GM12878 (cell line): ENCODE measurements at regions not wholly inside any gene's neighbourhood (a gene's known extent, or its start where the extent isn't known, plus 50 kb on each side); places are given as distances from the start of the nearest gene placed in this dataset.

Experiments
- ATAC-seq: fragments of 200-7000 bp; cut with Tn5 transposase; 3 replicates; pipeline ENCODE4 v1.9.1; 2020; ENCODE audit warnings: mild to moderate bottlenecking, moderate library complexity
- BruUV-seq: library from RNA; stranded (reverse); fragments of 400-500 nt; replicated peaks from 2 replicates; lab custom pipeline; 2021; lab: Mats Ljungman, UMichigan
- CTCF ChIA-PET: fragments of 300-600 bp; sonication (Branson Sonifier 250); formaldehyde crosslinking; extraction: SDS; loops from one replicate; lab custom pipeline; 2021; ENCODE audit warnings: inconsistent platforms; lab: Yijun Ruan, JAX
- POLR2A ChIA-PET: fragments of 350-600 bp; formaldehyde crosslinking; extraction: SDS; loops from one replicate; lab custom pipeline; 2021; ENCODE audit warnings: inconsistent platforms; lab: Charles Lee
- RAD21 ChIA-PET: fragments of 300-600 bp; sonication (Branson Sonifier 250); formaldehyde crosslinking; loops from one replicate; lab custom pipeline; 2023; ENCODE audit warnings: antibody characterized with exemption; ENCODE audit not compliant: unreplicated experiment; lab: Charles Lee
- SMC1A ChIA-PET: fragments of 300-600 bp; sonication (Branson Sonifier 250); formaldehyde crosslinking; loops from one replicate; lab custom pipeline; 2023; ENCODE audit not compliant: unreplicated experiment, uncharacterized antibody; lab: Charles Lee
- DNase-seq: peaks from one replicate; pipeline ENCODE4 v3.0.0-alpha.2; 2011; ENCODE audit warnings: low read depth, low spot score
- FAIRE-seq: peaks from 3 replicates; lab custom pipeline; 2011; peaks lifted over from hg19 to GRCh38; lab: Jason Lieb, UNC
- H2AFZ ChIP-seq: 2 replicates; pipeline ENCODE4 v1.6.0; 2011; ENCODE audit warnings: low read depth, low read length, control low read depth; ENCODE audit not compliant: control insufficient read depth
- H3K27ac ChIP-seq: 2 replicates; pipeline ENCODE4 v1.5.1; 2011; ENCODE audit warnings: control low read depth; ENCODE audit not compliant: control insufficient read depth, insufficient read depth
- H3K27me3 ChIP-seq, 2 experiments: replicated peaks in 1 of 2; 2 replicates each; pipeline versions ENCODE4 v1.6.0 to v1.6.1; 2011; ENCODE audit warnings: low read length in 1 of 2; ENCODE audit not compliant: control insufficient read depth in 2 of 2, insufficient read depth in 2 of 2
- H3K36me3 ChIP-seq, 2 experiments: 2 replicates each; pipeline ENCODE4 v1.5.1; 2011; ENCODE audit warnings: low read length in 1 of 2; ENCODE audit not compliant: control insufficient read depth in 2 of 2, insufficient read depth in 2 of 2
- H3K4me1 ChIP-seq: 2 replicates; pipeline ENCODE4 v1.6.1; 2011; ENCODE audit warnings: mild to moderate bottlenecking, low read length, moderate library complexity, mixed read lengths; ENCODE audit not compliant: control insufficient read depth, insufficient read depth
- H3K4me2 ChIP-seq: 2 replicates; pipeline ENCODE4 v1.6.0; 2011; ENCODE audit warnings: control low read depth; ENCODE audit not compliant: control insufficient read depth, insufficient read depth
- H3K4me3 ChIP-seq: fragments of 200-600 bp; sonication (generic); 2 replicates; pipeline ENCODE4 v1.5.1; 2016
- H3K79me2 ChIP-seq: 2 replicates; pipeline ENCODE4 v1.6.0; 2011; ENCODE audit warnings: low read length; ENCODE audit not compliant: control insufficient read depth, insufficient read depth
- H3K9ac ChIP-seq: 2 replicates; pipeline ENCODE4 v1.8.0; 2011; ENCODE audit warnings: low read length, control low read depth, mixed read lengths; ENCODE audit not compliant: control insufficient read depth, insufficient read depth
- H3K9me3 ChIP-seq: replicated peaks from 3 replicates; pipeline ENCODE4 v1.5.1; 2011; ENCODE audit warnings: mild to moderate bottlenecking, low read length; ENCODE audit not compliant: control insufficient read depth, insufficient read depth
- H4K20me1 ChIP-seq: 2 replicates; pipeline ENCODE4 v1.6.0; 2011; ENCODE audit not compliant: control insufficient read depth, insufficient read depth
- CHD4 ChIP-seq: fragments of 200-600 bp; sonication (generic); IDR thresholded peaks from 2 replicates; pipeline ENCODE4 v1.6.1; 2016; ENCODE audit warnings: mild to moderate bottlenecking
- ESRRA ChIP-seq: IDR thresholded peaks from 2 replicates; pipeline ENCODE4 v1.6.1; 2012; ENCODE audit warnings: mild to moderate bottlenecking, low read length, improper control_type of control experiment
- ETV6 ChIP-seq, 2 experiments: fragments of 450-650 bp in 1 of 2; IDR thresholded peaks in 1 of 2; conservative IDR thresholded peaks in 1 of 2; 2 replicates each; pipeline ENCODE4 v1.6.1; 2014; ENCODE audit warnings: antibody characterized with exemption in 1 of 2, borderline replicate concordance in 1 of 2, low read depth in 1 of 2, mild to moderate bottlenecking in 1 of 2, moderate library complexity in 1 of 2
- GABPA ChIP-seq: IDR thresholded peaks from 2 replicates; pipeline ENCODE4 v1.6.1; 2014; ENCODE audit warnings: antibody characterized with exemption, low read depth, mild to moderate bottlenecking, inconsistent platforms
- HDAC2 ChIP-seq: fragments of 200-600 bp; sonication (generic); IDR thresholded peaks from 2 replicates; pipeline ENCODE4 v1.6.1; 2017
- PAX5 ChIP-seq: IDR thresholded peaks from 2 replicates; pipeline ENCODE4 v1.6.1; 2011; ENCODE audit warnings: low read depth, low read length, borderline replicate concordance
- SKIL ChIP-seq: fragments of 450-650 bp; IDR thresholded peaks from 2 replicates; pipeline ENCODE4 v1.6.1; 2017; ENCODE audit warnings: mild to moderate bottlenecking, low read depth, inconsistent platforms; ENCODE audit not compliant: poor library complexity, severe bottlenecking
- YBX1 ChIP-seq: fragments of 450-650 bp; IDR thresholded peaks from 2 replicates; pipeline ENCODE4 v1.6.1; 2016; ENCODE audit warnings: antibody characterized with exemption
- ZNF24 ChIP-seq: fragments of 450-650 bp; IDR thresholded peaks from 2 replicates; pipeline ENCODE4 v1.6.1; 2017; ENCODE audit warnings: antibody characterized with exemption, mild to moderate bottlenecking
- in situ Hi-C: fragments of 300-500 bp; cut with MboI; formaldehyde crosslinking; loops from 9 replicates; pipeline ENCODE4 v1.14.3; 2018; ENCODE audit warnings: mixed read lengths
- intact Hi-C: fragments of 100-400 bp; cut with micrococcal nuclease; formaldehyde crosslinking; loops from one replicate; pipeline ENCODE4 v1.14.2; 2022; ENCODE audit not compliant: unreplicated experiment
- TF ChIP-seq, protein P1 (sequence below): fragments of 450-650 bp; formaldehyde crosslinking; IDR thresholded peaks from 2 replicates; pipeline ENCODE4 v1.4.0; 2022; ENCODE audit warnings: mild to moderate bottlenecking, moderate library complexity
- TF ChIP-seq, protein P2 (sequence below): fragments of 450-650 bp; formaldehyde crosslinking; IDR thresholded peaks from 2 replicates; pipeline ENCODE4 v1.5.0; 2022; ENCODE audit warnings: mild to moderate bottlenecking, missing genetic modification characterization

DNA sequence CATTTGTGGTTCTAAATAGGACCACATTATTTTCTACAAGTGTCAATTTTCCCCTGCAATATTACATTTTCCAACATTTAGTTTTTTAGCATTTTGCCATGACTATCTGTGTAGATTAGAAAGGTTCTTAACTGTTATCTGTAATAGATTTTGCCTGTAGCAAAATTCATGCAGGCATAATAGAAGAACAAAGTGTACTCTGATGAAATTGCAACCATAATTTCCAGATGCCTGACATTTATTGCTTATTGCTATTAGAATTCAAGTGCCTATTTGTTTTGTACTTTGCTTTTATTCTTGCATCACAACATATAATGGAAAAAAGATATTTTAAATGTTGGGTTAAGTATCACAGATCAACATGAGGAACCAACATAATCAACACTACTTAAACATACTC is 337.7 kb downstream of the TOX3 start (continued):
- TF ChIP-seq, protein P1, sequence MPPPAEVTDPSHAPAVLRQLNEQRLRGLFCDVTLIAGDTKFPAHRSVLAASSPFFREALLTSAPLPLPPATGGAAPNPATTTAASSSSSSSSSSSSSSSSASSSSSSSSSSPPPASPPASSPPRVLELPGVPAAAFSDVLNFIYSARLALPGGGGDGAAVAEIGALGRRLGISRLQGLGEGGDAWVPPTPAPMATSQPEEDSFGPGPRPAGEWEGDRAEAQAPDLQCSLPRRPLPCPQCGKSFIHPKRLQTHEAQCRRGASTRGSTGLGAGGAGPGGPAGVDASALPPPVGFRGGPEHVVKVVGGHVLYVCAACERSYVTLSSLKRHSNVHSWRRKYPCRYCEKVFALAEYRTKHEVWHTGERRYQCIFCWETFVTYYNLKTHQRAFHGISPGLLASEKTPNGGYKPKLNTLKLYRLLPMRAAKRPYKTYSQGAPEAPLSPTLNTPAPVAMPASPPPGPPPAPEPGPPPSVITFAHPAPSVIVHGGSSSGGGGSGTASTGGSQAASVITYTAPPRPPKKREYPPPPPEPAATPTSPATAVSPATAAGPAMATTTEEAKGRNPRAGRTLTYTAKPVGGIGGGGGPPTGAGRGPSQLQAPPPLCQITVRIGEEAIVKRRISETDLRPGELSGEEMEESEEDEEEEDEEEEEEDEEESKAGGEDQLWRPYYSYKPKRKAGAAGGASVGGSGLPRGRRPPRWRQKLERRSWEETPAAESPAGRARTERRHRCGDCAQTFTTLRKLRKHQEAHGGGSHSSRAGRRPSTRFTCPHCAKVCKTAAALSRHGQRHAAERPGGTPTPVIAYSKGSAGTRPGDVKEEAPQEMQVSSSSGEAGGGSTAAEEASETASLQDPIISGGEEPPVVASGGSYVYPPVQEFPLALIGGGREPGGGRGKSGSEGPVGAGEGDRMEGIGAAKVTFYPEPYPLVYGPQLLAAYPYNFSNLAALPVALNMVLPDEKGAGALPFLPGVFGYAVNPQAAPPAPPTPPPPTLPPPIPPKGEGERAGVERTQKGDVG (CRISPR knock-in tag), result no peak
- TF ChIP-seq CHD4 (no peak), ZNF24 (no peak), GABPA (no peak)
- TF ChIP-seq, all 136 proteins: peak for 0

DNA sequence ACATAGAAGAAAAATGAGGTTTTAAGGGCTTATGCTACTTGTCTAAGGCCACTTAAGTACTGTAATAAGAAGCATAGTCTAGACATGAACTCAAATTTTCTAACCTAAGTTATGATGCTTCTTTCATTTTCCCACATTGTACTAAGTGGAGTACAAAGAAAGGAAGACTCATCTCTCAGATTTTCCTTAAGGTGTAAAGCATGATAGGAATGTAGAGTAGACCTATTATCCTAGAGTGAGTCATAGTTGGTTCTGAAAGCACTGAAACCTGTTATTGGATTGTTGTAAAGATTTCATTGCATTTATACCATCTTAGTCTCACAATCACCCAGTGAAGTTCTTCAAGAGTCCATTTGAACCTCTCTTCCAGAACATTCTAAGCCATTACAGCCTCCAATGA is 343.8 kb downstream of the TOX3 start:
- Histone ChIP-seq H3K9me3 (no peaks in the 10 kb centered on the region), H3K9ac (no peak overlapping the region), H3K36me3 (no peaks in the 10 kb centered on the region), H3K27me3 (no peaks in the 10 kb centered on the region), H3K79me2 (no peaks in the 10 kb centered on the region), H2AFZ (no peak overlapping the region), H3K4me1 (no peaks in the 10 kb centered on the region), H3K4me3 (no peak overlapping the region), H3K4me2 (no peak overlapping the region), H4K20me1 (no peaks in the 10 kb centered on the region), H3K27ac (no peak overlapping the region)
- BruUV-seq, result no TSS peak
- no peak for TF ChIP-seq ETV6 (conservative IDR thresholded peaks at IDR 0.05 in 1 of 2, IDR thresholded peaks at IDR 0.05 in 1 of 2; ENCODE audit: borderline replicate concordance in 1 of 2, low read depth in 1 of 2)
- no peak for TF ChIP-seq ESRRA
- TF ChIP-seq, protein P2, sequence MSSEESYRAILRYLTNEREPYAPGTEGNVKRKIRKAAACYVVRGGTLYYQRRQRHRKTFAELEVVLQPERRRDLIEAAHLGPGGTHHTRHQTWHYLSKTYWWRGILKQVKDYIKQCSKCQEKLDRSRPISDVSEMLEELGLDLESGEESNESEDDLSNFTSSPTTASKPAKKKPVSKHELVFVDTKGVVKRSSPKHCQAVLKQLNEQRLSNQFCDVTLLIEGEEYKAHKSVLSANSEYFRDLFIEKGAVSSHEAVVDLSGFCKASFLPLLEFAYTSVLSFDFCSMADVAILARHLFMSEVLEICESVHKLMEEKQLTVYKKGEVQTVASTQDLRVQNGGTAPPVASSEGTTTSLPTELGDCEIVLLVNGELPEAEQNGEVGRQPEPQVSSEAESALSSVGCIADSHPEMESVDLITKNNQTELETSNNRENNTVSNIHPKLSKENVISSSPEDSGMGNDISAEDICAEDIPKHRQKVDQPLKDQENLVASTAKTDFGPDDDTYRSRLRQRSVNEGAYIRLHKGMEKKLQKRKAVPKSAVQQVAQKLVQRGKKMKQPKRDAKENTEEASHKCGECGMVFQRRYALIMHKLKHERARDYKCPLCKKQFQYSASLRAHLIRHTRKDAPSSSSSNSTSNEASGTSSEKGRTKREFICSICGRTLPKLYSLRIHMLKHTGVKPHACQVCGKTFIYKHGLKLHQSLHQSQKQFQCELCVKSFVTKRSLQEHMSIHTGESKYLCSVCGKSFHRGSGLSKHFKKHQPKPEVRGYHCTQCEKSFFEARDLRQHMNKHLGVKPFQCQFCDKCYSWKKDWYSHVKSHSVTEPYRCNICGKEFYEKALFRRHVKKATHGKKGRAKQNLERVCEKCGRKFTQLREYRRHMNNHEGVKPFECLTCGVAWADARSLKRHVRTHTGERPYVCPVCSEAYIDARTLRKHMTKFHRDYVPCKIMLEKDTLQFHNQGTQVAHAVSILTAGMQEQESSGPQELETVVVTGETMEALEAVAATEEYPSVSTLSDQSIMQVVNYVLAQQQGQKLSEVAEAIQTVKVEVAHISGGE (CRISPR knock-in tag), result no peak
- TF ChIP-seq SKIL, result no peak
- no peak for TF ChIP-seq PAX5
- TF ChIP-seq YBX1, result no peak
- no peak for TF ChIP-seq HDAC2
- ChIA-PET CTCF (interaction anchor here (3.9 kb wide), 1 partner anchor 11 kb away, joined by 21 read pairs; no protein-coding TSS in a partner anchor), POLR2A (no interaction called here), SMC1A (no interaction called here), RAD21 (no interaction called here)
- FAIRE-seq (no peak), DNase-seq (no peak), ATAC-seq (no peak)
- in situ Hi-C loops, result no loop called here
- intact Hi-C loops, result loop anchor here (10.0 kb wide), 1 partner anchor 182 kb away; no protein-coding TSS in a partner anchor
